HFFc6 (cell line): ENCODE measurements at regions not wholly inside any gene's neighbourhood (a gene's known extent, or its start where the extent isn't known, plus 50 kb on each side); places are given as distances from the start of the nearest gene placed in this dataset.

Source experiments
- DNase-seq: peaks from one replicate; pipeline ENCODE4 v3.0.0-alpha.2; 2018
- H3K27ac Mint-ChIP-seq: 2 replicates; pipeline ENCODE4 v1.8.0; 2020; ENCODE audit warnings: mild to moderate bottlenecking, mixed read lengths
- H3K27me3 Mint-ChIP-seq: 2 replicates; pipeline ENCODE4 v1.8.0; 2021; ENCODE audit warnings: mild to moderate bottlenecking, moderate library complexity, mixed read lengths; ENCODE audit not compliant: insufficient read depth
- H3K36me3 Mint-ChIP-seq: 2 replicates; pipeline ENCODE4 v1.8.0; 2021; ENCODE audit warnings: low read depth, mixed read lengths
- H3K4me1 Mint-ChIP-seq: 2 replicates; pipeline ENCODE4 v1.8.0; 2020; ENCODE audit warnings: low read depth, mixed read lengths
- H3K4me3 Mint-ChIP-seq: 2 replicates; pipeline ENCODE4 v1.8.0; 2020; ENCODE audit warnings: mild to moderate bottlenecking, moderate library complexity, mixed read lengths
- H3K9me3 Mint-ChIP-seq: 2 replicates; pipeline ENCODE4 v1.8.0; 2020; ENCODE audit warnings: mild to moderate bottlenecking, mixed read lengths
- TF ChIP-seq, protein P1 (sequence below): fragments of 200-600 bp; sonication (generic); IDR thresholded peaks from 2 replicates; pipeline ENCODE4 v1.5.0; 2021; ENCODE audit warnings: antibody characterized with exemption, mild to moderate bottlenecking

DNA sequence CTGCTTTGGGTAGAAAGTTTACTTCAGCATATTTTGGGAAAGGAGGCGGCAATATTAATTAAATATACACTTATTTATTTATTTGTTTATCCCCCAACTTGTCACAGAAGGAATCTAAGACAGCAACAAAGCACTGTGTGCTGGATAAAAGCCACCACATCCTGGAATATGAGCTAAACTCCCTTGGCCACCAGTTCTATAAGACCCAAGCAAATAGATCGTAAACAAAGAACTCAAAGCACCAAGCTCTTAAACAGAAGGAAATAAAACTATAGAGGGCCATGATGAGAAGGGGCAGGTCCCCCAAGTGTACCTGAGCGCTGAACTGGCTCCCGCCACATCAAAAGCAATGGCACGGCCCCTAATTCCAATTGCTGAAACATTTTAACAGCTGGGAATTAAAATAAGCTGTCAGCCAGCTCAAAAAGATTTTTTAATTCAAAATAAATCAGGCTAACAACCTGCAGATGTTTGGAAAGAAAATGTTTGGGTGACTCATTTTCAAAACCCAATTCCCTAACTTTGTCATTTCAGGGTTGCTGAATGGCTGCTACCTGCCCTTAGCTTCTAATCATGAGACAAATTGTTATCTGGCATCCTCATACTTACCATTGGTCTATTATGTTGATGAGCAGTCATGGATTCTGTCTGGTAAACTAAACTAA is 127.1 kb downstream of the SLC30A10 start:
- Mint-ChIP-seq H3K27ac (no peak overlapping the region), H3K27me3 (peaks cover under 1% of the 10 kb centered on the region; the same call in 1 of the 2 replicates)

DNA sequence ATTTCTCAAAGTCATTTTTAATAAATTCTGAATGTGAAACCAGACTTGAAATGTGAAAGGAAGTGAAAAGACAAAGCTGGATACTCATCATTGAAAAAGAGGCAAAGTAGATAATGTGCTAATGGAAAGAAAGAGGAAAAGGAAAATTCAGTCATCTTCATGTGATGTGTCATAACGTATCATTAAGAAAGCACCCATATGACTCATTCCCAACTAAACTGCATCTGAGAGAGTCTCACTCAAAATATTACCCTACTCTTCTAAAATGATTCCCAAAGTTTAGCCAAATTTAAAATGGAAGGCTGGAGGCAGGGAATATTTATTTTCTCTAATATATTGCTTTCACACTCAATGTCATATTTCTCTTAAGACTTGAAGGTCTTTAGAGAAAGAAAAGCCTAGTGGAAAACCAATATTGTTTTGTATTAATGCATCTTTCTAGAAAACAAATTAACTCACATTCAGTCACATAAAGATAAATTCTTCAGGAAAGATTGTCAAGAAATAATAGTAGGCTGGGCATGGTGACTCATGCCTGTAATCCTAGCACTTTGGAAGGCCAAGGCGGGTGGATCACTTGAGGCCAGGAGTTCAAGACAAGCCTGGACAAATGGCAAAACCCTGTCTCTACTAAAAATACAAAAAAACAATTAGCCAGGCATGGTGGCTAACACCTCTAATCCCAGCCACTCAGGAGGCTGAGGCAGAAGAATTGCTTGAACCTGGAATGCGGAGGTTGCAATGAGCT is 129.9 kb downstream of the SLC30A10 start:
- H3K4me3 Mint-ChIP-seq = no peak overlapping the region
- H3K36me3 Mint-ChIP-seq = no peaks in the 10 kb centered on the region
- peak; percentile 30 for DNase-seq
- H3K27me3 Mint-ChIP-seq = no peaks in the 10 kb centered on the region
- H3K27ac Mint-ChIP-seq = no peak overlapping the region; the same call in 1 of the 2 replicates
- H3K4me1 Mint-ChIP-seq = no peaks in the 10 kb centered on the region; the same call in 1 of the 2 replicates
- peaks cover 36% of the 10 kb centered on the region for H3K9me3 Mint-ChIP-seq
- TF ChIP-seq, protein P1, sequence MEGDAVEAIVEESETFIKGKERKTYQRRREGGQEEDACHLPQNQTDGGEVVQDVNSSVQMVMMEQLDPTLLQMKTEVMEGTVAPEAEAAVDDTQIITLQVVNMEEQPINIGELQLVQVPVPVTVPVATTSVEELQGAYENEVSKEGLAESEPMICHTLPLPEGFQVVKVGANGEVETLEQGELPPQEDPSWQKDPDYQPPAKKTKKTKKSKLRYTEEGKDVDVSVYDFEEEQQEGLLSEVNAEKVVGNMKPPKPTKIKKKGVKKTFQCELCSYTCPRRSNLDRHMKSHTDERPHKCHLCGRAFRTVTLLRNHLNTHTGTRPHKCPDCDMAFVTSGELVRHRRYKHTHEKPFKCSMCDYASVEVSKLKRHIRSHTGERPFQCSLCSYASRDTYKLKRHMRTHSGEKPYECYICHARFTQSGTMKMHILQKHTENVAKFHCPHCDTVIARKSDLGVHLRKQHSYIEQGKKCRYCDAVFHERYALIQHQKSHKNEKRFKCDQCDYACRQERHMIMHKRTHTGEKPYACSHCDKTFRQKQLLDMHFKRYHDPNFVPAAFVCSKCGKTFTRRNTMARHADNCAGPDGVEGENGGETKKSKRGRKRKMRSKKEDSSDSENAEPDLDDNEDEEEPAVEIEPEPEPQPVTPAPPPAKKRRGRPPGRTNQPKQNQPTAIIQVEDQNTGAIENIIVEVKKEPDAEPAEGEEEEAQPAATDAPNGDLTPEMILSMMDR = no peak

More for the DNA sequence above, 127.1 kb downstream of the SLC30A10 start:
- TF ChIP-seq, protein P1 = no peak
- Mint-ChIP-seq H3K4me3 (no peak overlapping the region), H3K4me1 (no peaks in the 10 kb centered on the region; the same call in 1 of the 2 replicates), H3K9me3 (peaks cover 17% of the 10 kb centered on the region), H3K36me3 (no peaks in the 10 kb centered on the region)
- no peak for DNase-seq

DNA sequence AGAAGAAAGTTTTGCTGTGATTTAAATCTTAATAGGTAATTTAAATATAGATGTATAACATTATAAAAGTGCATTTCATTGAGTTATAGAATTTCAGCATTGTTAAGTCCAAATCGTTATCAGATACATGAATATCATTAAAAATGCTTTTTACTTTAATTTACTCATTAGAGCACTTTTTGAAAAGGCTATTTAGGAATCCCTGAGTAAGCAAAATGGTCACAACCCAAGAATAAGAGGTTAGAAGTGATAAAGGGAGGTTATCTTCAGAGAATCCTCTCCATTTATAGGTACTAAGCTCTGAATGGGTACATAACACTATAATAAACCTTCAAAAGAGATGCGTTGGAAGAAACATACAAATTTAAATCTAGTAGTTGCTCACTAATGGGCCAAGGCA is 130.7 kb downstream of the SLC30A10 start:
- Mint-ChIP-seq H3K36me3 (no peaks in the 10 kb centered on the region), H3K4me3 (no peak overlapping the region), H3K27ac (no peak overlapping the region), H3K4me1 (no peaks in the 10 kb centered on the region; the same call in 1 of the 2 replicates), H3K9me3 (peaks cover 41% of the 10 kb centered on the region), H3K27me3 (no peaks in the 10 kb centered on the region)
- TF ChIP-seq, protein P1 = no peak
- no peak for DNase-seq

DNA sequence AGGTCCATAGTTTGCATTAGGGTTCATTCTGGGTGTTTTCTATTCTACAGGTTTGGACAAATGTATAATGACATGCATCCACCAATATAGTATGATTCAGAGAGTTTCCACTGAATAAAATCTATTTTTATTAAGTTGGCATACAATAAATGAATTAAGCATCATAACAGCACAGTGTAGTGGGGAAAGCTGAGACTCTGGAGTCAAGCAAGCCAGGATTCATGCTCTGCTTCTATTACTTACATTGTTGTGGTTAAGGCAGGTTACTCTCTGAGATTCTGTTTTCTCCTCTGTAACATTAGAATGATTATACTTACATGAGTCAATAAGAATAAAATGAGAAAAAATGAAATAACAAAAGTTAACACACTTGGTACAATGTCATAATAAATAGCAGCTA is 131.3 kb downstream of the SLC30A10 start:
- Mint-ChIP-seq H3K27me3 (no peaks in the 10 kb centered on the region), H3K36me3 (no peaks in the 10 kb centered on the region), H3K9me3 (peaks cover 38% of the 10 kb centered on the region), H3K4me3 (no peak overlapping the region), H3K4me1 (no peaks in the 10 kb centered on the region; the same call in 1 of the 2 replicates), H3K27ac (no peak overlapping the region)
- TF ChIP-seq, protein P1 = no peak
- no peak for DNase-seq

DNA sequence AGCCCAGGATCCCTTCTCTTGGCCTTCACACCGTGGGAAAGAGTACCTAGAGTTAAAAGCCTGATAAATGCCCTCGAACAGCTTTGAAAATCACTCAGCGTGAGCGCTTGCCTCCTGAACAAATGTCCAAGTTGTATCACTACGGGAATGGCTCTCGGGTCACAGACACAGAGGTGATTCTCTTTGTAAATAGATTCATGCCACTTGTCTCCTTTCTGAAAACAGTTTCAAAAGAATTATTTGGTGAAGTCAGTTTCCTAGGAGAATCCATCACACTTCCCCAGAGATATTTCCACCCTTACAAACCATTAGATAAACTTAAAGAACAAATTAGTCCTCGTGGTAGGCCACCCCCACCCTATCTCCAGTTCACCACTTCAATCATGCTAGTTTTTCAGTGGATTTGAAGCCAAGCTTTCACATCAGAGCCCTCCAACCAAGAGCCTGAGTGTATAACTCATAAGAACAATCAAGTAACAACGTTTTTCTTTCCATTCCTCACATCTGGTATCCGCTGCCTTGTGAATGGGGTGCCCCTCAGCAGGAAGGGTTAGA is 132.9 kb downstream of the SLC30A10 start:
- Mint-ChIP-seq H3K4me3 (no peak overlapping the region), H3K9me3 (peaks cover 48% of the 10 kb centered on the region), H3K27me3 (no peaks in the 10 kb centered on the region), H3K27ac (no peak overlapping the region), H3K36me3 (no peaks in the 10 kb centered on the region), H3K4me1 (no peaks in the 10 kb centered on the region; the same call in 1 of the 2 replicates)
- TF ChIP-seq, protein P1 = no peak
- no peak for DNase-seq
